Tibial nerve (tissue), 4 donors: ENCODE measurements at regions not wholly inside any gene's neighbourhood (a gene's known extent, or its start where the extent isn't known, plus 50 kb on each side); places are given as distances from the start of the nearest gene placed in this dataset.

Experiments used
- DNase-seq, 2 donors: peaks; one replicate each; pipeline ENCODE4 v3.0.0-alpha.2; 2019; ENCODE audit warnings: low spot score in 2 of 2
- H3K27ac ChIP-seq, 4 donors: fragments of 200-600 bp; sonication (generic) in 3 of 4; one replicate each; pipeline ENCODE4 v1.5.1; 2017 to 2019; ENCODE audit warnings: mild to moderate bottlenecking in 1 of 4
- H3K27me3 ChIP-seq, 2 donors: fragments of 200-600 bp; sonication (generic) in 1 of 2; one replicate each; pipeline versions ENCODE4 v1.5.1 to v1.6.0; 2017 to 2019
- H3K36me3 ChIP-seq, 3 donors: fragments of 200-600 bp; sonication (generic); one replicate each; pipeline ENCODE4 v1.5.1; 2018 to 2019
- H3K4me1 ChIP-seq, 4 donors: fragments of 200-600 bp; sonication (generic) in 3 of 4; one replicate each; pipeline ENCODE4 v1.5.1; 2017 to 2019
- H3K4me3 ChIP-seq, 4 donors: fragments of 200-600 bp; sonication (generic) in 3 of 4; one replicate each; pipeline ENCODE4 v1.5.1; 2017 to 2019; ENCODE audit warnings: mild to moderate bottlenecking in 1 of 4, moderate library complexity in 1 of 4
- H3K9me3 ChIP-seq, 4 donors: fragments of 200-600 bp; sonication (generic) in 3 of 4; one replicate each; pipeline ENCODE4 v1.5.1; 2017 to 2019
- EP300 ChIP-seq, 2 donors: sonication (generic); formaldehyde crosslinking; IDR thresholded peaks; one replicate each; pipeline ENCODE4 v1.6.1; 2017; ENCODE audit warnings: antibody characterized with exemption in 2 of 2, mild to moderate bottlenecking in 1 of 2
- POLR2A ChIP-seq, 2 donors: fragments of 450-650 bp; IDR thresholded peaks; one replicate each; pipeline ENCODE4 v1.6.1; 2017; ENCODE audit warnings: antibody characterized with exemption in 2 of 2, mild to moderate bottlenecking in 2 of 2, moderate library complexity in 2 of 2
- WGBS, 2 donors: methylation state at CpG; one replicate each; pipeline ENCODE4 v1.1.5; 2018; 5-methylcytosine and 5-hydroxymethylcytosine counted together
- TF ChIP-seq, protein P1 (sequence below), 5 experiments: fragments of 200-600 bp in 3 of 5; fragments of 450-650 bp in 2 of 5; sonication (generic) in 3 of 5; IDR thresholded peaks; one replicate each; pipeline ENCODE4 v1.5.1; 2016 to 2019; ENCODE audit warnings: antibody characterized with exemption in 5 of 5, mild to moderate bottlenecking in 3 of 5, moderate library complexity in 2 of 5

- H3K36me3 ChIP-seq: no peaks in the 10 kb centered on the region
- 62 to 63% methylated on average over 3 of the region's 3 CpGs for WGBS, 2 donors
- DNase-seq: no peak
- no peaks in the 10 kb centered on the region for H3K27me3 ChIP-seq
- no peak overlapping the region for H3K4me3 ChIP-seq
- no peaks in the 10 kb centered on the region for H3K4me1 ChIP-seq
- TF ChIP-seq EP300 (IDR thresholded peaks at IDR 0.05): no peak
- TF ChIP-seq, protein P1, sequence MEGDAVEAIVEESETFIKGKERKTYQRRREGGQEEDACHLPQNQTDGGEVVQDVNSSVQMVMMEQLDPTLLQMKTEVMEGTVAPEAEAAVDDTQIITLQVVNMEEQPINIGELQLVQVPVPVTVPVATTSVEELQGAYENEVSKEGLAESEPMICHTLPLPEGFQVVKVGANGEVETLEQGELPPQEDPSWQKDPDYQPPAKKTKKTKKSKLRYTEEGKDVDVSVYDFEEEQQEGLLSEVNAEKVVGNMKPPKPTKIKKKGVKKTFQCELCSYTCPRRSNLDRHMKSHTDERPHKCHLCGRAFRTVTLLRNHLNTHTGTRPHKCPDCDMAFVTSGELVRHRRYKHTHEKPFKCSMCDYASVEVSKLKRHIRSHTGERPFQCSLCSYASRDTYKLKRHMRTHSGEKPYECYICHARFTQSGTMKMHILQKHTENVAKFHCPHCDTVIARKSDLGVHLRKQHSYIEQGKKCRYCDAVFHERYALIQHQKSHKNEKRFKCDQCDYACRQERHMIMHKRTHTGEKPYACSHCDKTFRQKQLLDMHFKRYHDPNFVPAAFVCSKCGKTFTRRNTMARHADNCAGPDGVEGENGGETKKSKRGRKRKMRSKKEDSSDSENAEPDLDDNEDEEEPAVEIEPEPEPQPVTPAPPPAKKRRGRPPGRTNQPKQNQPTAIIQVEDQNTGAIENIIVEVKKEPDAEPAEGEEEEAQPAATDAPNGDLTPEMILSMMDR (IDR thresholded peaks at IDR 0.05): no peak
- H3K9me3 ChIP-seq: no peaks in the 10 kb centered on the region
- no peak overlapping the region for H3K27ac ChIP-seq
Observed at GRCh38 chrX:36575670-36576069, 432.5 kb upstream of the FAM47C start.

DNA sequence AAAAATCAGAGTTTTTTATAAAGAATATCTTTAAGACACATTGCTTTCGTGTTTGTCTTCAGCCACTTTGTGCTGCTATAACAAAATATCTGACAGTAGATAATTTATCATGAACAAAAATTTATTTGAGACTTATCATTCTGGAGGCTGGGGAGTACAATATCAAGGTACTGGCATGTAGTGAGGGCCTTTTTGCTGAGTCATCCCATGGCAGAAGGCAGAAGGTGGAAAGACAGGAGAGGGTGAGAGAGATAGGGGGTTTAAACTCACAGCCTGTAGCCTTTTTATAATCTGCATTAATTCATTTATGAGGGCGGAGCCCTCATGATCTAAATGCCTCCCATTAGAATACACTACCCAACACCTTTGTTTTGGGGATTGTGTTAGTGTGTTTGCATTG, 431.2 kb upstream of the FAM47C start:
- Histone ChIP-seq H3K4me3 (no peak overlapping the region), H3K36me3 (no peaks in the 10 kb centered on the region), H3K27ac (no peak overlapping the region), H3K4me1 (no peaks in the 10 kb centered on the region), H3K27me3 (no peaks in the 10 kb centered on the region), H3K9me3 (no peaks in the 10 kb centered on the region)
- DNase-seq: no peak
- TF ChIP-seq, protein P1 (IDR thresholded peaks at IDR 0.05): no peak
- TF ChIP-seq EP300 (IDR thresholded peaks at IDR 0.05) (no peak), POLR2A (IDR thresholded peaks at IDR 0.05) (no peak)
- WGBS, 2 donors: 72 to 87% methylated on average over 2 of the region's 2 CpGs

- WGBS, 2 donors: 86 to 92% methylated on average over 4 of the region's 4 CpGs
Observed at GRCh38 chrX:36581030-36581429, 427.1 kb upstream of the FAM47C start.

DNA sequence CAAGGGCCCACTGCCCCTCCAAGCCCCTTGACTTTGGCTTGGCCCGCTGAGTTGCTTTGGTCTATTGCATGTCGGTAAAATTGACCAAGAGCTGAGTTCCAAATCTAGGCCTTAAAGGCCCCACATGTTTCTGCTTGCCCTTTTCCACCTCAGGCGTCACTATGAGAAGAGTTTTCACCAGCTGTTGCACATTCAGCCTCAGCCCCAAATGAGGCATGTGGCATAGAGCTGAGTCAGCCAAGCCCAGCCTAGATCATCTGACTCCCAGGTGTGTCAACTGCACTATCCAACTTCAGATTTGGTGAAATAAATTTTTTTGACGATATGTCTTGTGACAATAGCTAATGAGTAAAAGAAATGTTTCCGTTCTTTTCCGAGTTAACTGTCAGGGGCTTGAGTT, 424.5 kb upstream of the FAM47C start:
- whole genome bisulfite sequencing, 2 donors: 87 to 88% methylated on average over 6 of the region's 6 CpGs
- H3K27ac ChIP-seq: no peak overlapping the region

More at GRCh38 chrX:36581030-36581429, 427.1 kb upstream of the FAM47C start:
- Histone ChIP-seq H3K4me3 (no peak overlapping the region), H3K9me3 (no peaks in the 10 kb centered on the region), H3K27me3 (no peaks in the 10 kb centered on the region), H3K36me3 (no peaks in the 10 kb centered on the region), H3K27ac (no peak overlapping the region), H3K4me1 (no peaks in the 10 kb centered on the region)
- TF ChIP-seq EP300 (IDR thresholded peaks at IDR 0.05) (no peak), POLR2A (IDR thresholded peaks at IDR 0.05) (no peak)
- TF ChIP-seq, protein P1 (IDR thresholded peaks at IDR 0.05): no peak
- DNase-seq: no peak

DNA sequence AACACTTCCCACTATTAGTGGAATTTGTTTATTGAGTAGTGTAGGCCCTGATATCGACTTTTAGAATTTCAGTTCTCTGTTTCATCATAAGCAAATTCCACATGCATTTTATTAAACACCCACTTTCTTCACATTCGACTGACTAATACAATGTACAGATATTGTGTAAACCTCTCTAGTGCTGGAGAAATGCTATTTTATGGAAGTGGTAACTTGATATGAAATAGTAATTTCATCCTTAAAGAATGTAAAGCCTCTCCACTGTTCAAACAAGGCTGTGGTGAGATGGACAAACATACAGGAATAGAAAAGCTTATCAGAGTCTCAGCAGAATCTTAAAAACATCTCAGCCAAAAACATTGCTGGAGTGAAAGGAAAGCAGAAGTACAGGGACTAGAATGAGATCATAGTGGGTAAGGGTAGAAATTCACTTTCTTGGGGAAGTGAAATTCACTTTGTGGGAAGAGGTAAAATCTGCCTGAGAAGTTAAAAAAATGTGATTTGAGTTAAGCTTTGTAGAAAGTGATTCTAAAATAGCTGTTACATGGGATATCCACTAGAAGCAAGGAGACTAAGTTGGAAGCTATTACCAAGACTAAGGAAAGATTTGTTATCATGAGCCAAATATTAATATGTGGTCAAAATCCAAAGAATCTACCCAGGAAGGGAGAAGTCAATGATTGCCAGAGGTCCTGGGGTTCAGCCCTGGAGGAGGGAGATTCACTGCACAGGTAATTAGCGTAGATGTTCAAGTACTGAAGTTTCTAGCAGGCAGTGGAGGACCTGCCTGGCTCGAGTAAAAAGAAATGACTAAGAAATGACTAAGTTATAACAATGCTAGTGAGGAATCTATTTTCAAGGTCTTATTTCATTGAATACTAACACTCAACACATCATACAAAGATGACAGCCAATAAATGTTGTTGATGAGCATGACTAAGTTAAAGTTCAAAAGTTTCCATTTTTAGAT, 398.3 kb upstream of the FAM47C start:
- no peaks in the 10 kb centered on the region for H3K27me3 ChIP-seq
- DNase-seq: no peak
- no peaks in the 10 kb centered on the region for H3K9me3 ChIP-seq
- no peaks in the 10 kb centered on the region for H3K4me1 ChIP-seq
- no peak overlapping the region for H3K4me3 ChIP-seq
- no peak overlapping the region for H3K27ac ChIP-seq
- WGBS, 2 donors: 59 to 75% methylated on average over 4 of the region's 4 CpGs
- H3K36me3 ChIP-seq: no peaks in the 10 kb centered on the region
- TF ChIP-seq EP300 (IDR thresholded peaks at IDR 0.05): no peak
- no peak for TF ChIP-seq POLR2A (IDR thresholded peaks at IDR 0.05)
- TF ChIP-seq, protein P1 (IDR thresholded peaks at IDR 0.05): no peak

More for the DNA sequence above, 424.5 kb upstream of the FAM47C start:
- H3K36me3 ChIP-seq: no peaks in the 10 kb centered on the region
- DNase-seq: no peak
- no peak overlapping the region for H3K4me3 ChIP-seq
- no peaks in the 10 kb centered on the region for H3K4me1 ChIP-seq
- no peaks in the 10 kb centered on the region for H3K27me3 ChIP-seq
- no peaks in the 10 kb centered on the region for H3K9me3 ChIP-seq
- no peak for TF ChIP-seq EP300 (IDR thresholded peaks at IDR 0.05)
